ENCODE measurements at regions not wholly inside any gene's neighbourhood (a gene's known extent, or its start where the extent isn't known, plus 50 kb on each side); places are given as distances from the start of the nearest gene placed in this dataset.

DNA sequence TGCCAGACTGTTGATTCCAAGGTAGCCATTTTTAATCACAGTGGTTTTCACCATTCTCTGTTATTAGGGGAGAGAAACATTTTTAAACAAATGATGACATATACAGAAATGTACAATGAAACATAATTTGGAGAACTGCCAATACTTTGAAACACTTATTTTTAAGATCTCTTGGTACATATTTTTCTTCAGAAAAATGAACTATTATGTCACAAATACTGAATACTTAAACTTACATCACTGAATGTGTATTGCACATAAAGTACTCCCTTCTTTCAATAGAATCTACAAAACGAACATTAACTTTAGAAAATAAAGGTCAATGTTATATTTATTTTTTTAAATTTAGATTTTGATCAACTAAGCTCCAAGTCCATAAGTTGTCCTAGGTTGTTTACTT is 71.7 kb upstream of the CPNE8 start:
- DNase-seq (ENCODE audit: low read depth) = no peak

- DNase-seq (ENCODE audit: low read depth) = no peak
Observed at GRCh38 chr12:38969706-38970105, 64.3 kb upstream of the CPNE8 start.

- no peak for DNase-seq (ENCODE audit: low read depth)
Observed at GRCh38 chr12:38961683-38962082, 56.3 kb upstream of the CPNE8 start.

DNA sequence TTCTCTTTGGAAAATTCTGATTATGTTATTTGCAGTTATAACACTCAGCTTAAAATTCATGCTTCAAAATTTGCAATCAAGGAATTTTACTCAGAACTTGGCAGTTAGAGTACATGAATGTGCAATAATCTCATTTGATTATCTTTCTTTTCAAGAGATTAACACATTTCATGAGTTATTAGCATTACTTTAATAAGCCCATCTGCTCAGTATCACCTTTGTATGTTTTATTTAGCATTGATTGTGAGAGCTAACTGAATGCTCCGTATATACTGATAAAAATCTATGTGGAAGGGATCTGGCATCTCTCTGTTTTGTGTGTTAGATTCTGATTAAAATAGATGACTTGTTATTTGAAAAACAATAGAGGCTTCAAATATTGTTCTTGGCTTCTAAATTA is 55.6 kb upstream of the CPNE8 start:
- no peak for DNase-seq (ENCODE audit: low read depth)

DNA sequence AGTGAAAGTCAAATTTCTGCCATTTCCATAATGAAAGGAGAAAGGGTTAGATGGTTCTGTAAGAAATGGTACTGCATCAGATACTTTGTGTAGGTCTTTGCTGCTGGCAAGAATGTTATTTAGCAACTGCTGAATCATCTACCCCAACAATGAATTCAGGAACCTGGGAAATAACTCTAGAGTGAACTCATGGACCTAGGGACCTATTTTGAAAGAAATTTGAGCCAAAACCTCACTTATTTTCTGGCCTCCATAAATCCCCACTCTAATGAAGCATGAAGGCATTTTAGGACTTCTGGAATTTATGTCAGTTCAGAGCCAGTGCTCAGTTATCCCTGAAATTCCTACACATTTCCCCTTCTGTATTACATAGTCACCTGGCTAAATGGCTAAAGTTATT is 50.9 kb upstream of the CPNE8 start:
- no peak for DNase-seq (ENCODE audit: low read depth)

Data from CMK (cell line).